Stimulated activated CD4-positive, alpha-beta T cell treated with anti-CD3 and anti-CD28 coated beads, Interleukin-12 subunit alpha, Interleukin-12 subunit beta, amount 100 ng/mL, for 24 hours (primary cell): ENCODE measurements at regions not wholly inside any gene's neighbourhood (a gene's known extent, or its start where the extent isn't known, plus 50 kb on each side); places are given as distances from the start of the nearest gene placed in this dataset.
"Not testable (repeated sequence)": the region's sequence is repeated elsewhere in the genome, so short reads cannot be mapped to it uniquely, and the experiment has no call there.

Source experiments
- DNase-seq, 2 experiments: peaks; one replicate each; pipeline ENCODE4 v3.0.0-alpha.2; 2020; ENCODE audit warnings: low read depth in 2 of 2

GRCh38 chr6:100322886-100323285 is 141.8 kb downstream of the SIM1 start:
- DNase-seq = no peak

GRCh38 chr6:100320686-100321085 is 144.0 kb downstream of the SIM1 start:
- no peak for DNase-seq

DNA sequence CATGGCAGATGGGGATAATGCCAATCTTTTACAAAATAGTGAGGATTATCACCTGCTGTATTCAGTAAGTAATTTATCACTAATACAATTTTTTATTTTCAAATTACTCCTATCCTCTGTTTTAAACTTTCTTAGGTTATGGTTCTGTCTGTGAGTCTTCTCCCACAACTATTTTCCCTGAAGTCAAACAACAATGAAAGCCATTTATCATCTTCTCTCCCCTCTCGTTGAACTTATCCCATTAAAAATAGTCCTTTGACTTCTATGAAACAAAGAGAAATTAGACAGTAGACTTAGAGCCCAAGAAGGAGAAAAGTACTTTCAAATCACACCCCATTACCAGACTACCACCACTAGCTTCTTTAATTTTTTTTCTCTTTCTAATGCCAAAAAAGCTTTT is 147.7 kb downstream of the SIM1 start:
- DNase-seq = no peak

- DNase-seq = no peak
Measured at GRCh38 chr6:100314186-100314585, 150.5 kb downstream of the SIM1 start.

DNA sequence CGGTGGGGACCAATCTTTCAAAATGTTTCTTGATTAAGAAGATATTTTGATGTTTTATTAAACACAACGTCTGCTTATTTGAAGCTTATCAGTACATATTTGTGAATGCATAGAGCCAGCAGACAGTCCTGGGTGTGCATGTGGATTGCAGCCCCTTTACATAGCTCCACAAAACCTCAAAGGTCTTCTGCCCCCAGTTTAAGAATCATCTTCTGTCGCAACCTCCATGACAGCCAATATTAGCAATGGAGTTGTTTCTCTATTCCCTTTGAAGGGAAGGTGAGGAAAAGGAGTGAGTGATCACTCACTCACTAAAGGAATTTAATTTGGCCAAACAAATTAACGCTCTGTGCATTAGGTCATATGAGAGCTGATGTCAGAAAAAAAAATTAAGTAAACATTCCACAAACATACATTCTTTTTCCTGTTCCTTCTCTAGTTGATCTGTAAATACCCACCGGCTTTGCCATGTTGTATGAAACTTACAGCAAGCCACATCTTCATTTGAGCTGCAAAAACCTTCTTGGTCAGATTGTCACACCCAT is 152.9 kb downstream of the SIM1 start:
- no peak for DNase-seq

GRCh38 chr6:100309174-100309573 is 155.5 kb downstream of the SIM1 start:
- DNase-seq = no peak

GRCh38 chr6:100307561-100307960 is 157.2 kb downstream of the SIM1 start:
- no peak for DNase-seq

DNA sequence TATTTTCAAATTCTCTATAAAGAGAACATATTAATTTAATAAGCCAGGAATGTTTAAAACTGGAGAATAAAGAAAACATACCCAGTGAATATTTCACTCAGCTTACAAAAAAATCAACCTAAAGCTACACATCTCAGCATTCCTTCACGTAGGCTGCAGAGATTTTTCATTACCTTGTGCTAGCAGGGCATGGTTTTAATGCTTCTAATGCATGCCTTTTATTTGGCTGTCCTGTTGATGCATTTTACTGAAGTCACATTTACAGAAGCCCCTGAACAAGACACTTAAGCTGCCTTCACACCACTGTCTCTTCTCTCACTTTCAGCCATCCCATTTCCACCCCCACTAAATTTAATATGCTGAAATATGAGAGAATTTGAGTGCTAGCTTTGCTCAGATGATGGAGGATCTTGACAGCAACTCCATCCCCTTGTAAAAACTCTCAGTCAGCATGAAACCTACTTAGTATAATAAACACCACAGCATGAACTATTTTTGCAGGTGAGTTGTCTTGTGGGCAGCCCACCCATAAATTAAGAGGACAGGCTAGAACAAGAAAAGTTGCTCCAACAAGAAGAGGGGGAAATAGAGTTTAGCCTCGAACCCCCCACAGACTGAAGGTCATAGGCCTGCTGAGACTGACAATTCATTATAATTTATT is 159.4 kb downstream of the SIM1 start:
- no peak for DNase-seq

DNA sequence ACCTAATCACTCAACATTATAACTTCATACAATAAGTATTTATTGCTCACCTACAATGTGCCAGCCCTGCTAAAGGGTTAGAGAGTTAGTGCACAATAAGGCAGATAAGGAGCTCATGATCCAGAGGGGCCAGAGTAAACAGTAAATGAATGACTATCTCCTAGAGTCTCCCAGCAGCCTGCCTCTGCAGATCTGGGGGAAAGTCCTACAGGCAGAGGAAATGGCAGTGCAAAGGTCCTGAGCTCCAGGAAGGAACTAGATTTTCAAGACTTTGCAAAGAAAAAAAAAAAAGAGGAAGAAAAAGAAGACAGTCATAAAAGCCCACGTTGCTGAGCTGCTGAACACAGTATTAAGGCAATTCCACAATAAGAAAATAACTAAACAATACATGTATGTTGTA is 160.1 kb downstream of the SIM1 start:
- no peak for DNase-seq

- no peak for DNase-seq
Measured at GRCh38 chr6:100301731-100302130, 163.0 kb downstream of the SIM1 start.

GRCh38 chr6:100300221-100300736 is 164.4 kb downstream of the SIM1 start:
- no peak for DNase-seq

DNA sequence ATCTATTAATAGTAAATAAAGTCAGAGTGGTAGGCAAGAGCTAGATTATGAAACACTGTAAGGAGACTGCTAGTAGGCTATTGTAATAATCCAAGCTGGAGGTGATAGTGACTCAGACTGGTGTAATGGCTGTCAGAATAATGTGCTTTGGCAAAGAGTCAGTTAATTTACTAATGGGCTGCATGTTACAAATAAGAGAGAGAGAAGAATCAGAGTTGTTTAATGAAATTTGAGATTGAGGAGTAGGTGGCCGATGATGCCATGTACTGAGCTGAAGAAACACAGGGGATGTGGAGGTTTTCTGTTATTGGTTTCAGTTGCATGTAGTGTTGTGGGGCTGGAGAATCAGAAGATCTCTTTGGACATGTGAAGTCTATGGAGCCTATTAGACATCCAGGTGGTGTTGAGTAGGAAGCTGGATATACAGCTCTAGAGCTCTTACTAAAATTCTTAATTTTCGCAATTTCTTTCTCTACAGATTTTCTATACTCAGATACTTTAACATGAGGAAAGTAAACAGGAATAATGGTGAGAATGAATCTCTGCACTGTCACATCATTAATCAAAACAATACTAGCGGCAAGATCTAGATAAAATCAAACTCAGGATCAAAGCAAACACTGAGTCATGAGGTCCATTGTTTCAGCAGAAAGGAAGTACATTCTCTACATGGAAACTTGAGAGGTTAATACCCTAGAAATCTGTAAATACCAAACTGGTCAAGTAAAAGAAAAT is 167.7 kb downstream of the SIM1 start:
- no peak for DNase-seq

DNA sequence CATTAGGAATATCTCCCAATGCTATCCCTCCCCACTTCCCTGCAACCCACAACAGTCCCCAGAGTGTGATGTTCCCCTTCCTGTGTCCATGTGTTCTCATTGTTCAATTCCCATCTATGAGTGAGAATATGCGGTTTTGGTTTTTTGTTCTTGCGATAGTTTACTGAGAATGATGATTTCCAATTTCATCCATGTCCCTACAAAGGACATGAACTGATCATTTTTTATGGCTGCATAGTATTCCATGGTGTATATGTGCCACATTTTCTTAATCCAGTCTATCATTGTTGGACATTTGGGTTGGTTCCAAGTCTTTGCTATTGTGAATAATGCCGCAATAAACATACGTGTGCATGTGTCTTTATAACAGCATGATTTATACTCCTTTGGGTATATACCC is 169.5 kb downstream of the SIM1 start:
- DNase-seq = not testable (repeated sequence)

GRCh38 chr6:100289285-100289684 is 175.4 kb downstream of the SIM1 start:
- no peak for DNase-seq

- DNase-seq = no peak
Measured at GRCh38 chr6:100288311-100288710, 176.4 kb downstream of the SIM1 start.

DNA sequence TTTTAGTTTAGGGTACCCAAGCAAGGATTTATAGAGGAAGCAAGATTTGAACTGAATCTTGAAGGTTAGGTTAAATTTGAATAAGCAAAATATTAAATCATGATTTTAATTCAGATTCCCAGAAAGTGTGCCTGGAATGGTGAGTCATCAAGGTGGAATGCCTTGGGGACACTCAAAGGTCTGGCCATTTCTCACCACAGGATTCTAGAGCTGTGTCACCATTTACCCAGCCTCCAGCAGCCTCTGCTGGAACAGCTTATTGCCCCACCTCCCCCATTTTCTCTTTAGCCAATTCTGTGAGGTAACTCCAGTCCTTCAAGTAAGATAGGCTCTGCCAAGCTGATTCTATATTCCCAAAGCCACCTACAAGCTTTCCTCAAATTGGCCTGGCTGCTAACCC is 181.4 kb downstream of the SIM1 start:
- no peak for DNase-seq

GRCh38 chr6:100281471-100281901 is 183.2 kb downstream of the SIM1 start:
- DNase-seq = no peak

- no peak for DNase-seq
Measured at GRCh38 chr6:100276311-100277057, 188.2 kb downstream of the SIM1 start.

DNA sequence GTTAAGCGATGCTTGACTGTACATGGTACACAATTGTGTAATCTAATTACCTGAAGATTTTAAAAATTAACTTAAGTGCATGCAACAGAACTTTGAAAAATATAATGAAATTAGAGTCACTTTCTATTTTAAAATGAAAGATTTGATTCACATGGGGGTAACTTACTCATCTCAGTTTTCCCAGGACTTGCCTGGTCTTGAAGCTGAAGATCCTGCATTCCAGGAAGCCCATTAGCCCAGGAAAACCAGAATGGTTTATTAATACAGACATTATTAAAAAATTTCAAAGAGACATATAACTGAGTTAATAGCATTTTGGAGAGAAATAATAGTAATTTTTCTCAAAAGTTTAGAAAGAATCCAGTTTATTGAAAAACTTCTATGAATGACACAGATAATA is 190.6 kb downstream of the SIM1 start:
- DNase-seq = no peak

DNA sequence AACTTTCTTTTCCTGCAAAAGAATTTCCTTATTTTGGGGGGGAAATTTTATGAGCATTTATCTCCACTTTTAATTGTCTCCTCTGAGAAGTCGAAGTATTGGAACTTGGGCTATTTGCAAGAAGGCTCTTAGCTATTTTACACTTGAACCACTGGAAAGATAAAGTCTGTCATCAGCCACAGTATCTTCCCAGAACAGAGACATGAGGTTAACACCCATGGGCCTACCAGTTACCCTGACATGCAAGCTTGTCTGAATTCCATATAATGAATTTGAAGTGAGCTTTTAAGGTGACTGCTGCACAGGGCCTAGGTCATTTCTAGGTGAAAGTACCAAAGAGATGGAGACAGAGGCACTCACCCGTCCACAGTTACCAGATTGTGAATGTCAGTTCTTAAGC is 193.1 kb downstream of the SIM1 start:
- no peak for DNase-seq

DNA sequence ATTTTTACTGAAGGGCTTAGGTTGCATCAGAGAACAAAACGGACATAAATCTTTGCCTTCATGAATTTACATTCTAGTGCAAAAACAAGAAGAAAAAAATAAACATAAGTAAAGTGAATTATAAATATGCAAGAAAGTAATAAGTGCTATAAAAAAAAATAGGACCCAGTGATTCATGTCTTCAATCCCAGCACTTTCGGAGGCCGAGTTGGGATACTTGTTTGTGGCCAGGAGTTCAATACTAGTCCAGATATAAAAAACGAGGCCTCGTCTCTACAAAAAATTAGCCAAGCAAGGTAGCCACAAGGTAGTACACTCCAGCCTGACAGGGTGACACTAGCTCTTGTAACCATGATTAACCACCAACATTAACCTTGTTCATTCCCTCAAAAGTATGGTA is 193.5 kb downstream of the SIM1 start:
- no peak for DNase-seq

DNA sequence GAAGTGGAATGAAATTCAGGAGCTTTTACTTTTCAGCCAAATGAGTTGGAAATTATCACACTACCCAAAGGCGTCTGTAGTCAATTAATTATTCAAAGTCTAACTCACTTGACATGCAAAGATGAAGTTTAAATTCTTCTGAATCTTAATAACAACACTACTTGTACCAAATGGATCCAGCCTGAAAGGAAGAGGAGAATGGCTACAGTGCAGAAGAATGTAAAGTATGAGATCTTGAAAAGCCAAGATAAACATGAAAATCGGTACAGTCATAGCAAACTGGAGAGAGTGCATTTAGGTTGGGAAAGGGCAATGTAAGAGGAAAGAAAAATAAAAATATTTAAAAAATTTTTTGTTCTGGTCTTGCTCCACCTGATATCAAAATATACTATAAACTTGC is 195.5 kb downstream of the SIM1 start:
- no peak for DNase-seq
